HG02588 (cell line): ENCODE measurements at regions not wholly inside any gene's neighbourhood (a gene's known extent, or its start where the extent isn't known, plus 50 kb on each side); places are given as distances from the start of the nearest gene placed in this dataset.

Source experiments
- ATAC-seq: cut with Tn5 transposase; IDR thresholded peaks from one replicate; pipeline ENCODE4 v1.9.1; 2021; ENCODE audit warnings: mild to moderate bottlenecking, moderate library complexity; ENCODE audit not compliant: unreplicated experiment

GRCh38 chr19:29395111-29395733 is 130.6 kb upstream of the VSTM2B start:
- no peak for ATAC-seq

DNA sequence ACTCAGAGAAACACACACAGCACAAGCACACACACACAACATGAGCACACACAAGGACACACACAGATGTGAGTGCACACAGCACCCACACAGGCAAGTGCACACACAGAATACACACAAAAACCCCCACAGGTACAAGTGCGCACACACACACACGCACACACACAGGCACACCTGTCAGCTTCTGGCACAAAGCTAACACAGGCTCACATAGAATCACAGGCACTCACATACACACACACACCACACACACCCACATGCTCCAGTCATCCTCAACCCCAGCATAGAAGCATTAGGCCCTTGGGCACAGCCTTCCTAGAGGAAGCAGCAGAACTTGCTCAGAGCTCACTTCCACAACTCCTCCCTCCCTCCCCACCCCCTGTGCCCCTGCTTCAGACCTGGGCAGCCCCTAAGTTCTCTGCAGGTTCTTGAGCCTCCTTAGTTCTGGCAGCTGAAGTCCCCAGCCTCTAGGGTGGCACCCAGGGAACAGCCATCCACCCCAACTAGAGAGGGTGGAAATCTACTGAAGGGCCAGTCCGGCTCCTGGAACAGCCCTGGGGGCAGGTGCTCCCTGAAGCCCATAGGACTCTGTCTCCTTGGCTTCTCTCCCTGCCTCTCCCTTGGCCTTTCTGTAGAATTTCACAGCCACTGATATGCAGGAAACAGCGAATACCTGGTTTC is 129.9 kb upstream of the VSTM2B start:
- no peak for ATAC-seq

GRCh38 chr19:29396925-29397324 is 128.9 kb upstream of the VSTM2B start:
- no peak for ATAC-seq

DNA sequence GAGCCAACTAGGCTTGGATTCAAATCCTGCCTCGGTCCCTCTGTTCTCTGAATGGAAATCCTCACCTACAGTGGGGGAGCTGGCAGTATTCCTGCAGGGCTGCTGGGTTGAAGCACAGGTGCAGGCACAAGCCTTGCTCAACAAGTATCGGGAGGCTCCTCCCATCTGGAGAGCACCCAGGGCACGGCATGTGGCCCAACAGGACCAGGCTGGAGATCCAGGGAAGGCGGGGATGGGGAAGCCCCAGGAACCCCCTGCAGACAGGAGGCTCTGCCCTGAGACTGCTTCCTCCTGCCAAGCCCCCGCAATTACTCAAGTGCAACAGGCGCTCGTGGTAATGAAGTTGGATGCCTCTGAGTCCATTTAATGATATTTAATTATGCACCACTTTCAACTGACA is 128.0 kb upstream of the VSTM2B start:
- no peak for ATAC-seq

GRCh38 chr19:29399804-29400203 is 126.0 kb upstream of the VSTM2B start:
- no peak for ATAC-seq

DNA sequence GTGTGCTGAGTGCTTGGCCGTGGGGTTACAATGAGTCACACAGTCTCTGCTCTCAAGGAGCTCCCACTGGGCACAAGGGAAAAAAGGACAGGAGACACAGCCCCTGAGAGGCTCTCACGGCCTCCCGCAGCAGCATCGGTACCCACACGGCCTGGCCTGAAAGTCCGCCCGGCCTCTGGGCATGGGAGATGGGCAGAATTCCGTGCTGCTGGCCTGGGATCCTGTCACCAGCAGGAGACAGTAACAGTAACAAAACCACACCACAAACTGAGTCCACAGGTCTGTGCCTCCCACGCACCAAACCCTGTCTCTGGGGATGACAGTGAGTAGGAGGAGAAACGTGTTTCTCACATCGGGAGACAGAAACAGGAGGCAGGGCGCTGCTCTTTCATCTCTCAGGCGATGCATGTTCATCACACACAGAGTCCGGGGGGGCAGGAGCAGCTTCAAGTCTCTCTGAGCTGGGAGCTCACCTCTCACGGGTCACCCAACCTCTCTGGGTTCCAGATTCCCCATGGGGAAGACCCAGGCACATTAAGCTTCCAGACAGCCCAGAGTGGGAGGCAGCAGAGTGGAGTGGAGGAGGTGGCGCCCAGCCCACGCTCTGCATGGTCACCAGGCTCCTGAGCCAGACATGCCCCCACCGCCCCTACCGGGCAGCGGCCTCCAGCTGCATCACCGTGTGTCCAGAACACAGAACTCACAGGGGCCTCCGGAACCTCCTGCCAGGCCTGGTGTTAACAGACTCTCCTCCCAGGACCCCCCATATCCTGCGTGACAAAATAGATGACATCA is 124.7 kb upstream of the VSTM2B start:
- no peak for ATAC-seq

- no peak for ATAC-seq
Observed at GRCh38 chr19:29401712-29402421, 123.9 kb upstream of the VSTM2B start.

GRCh38 chr19:29402563-29402962 is 123.2 kb upstream of the VSTM2B start:
- ATAC-seq: no peak

DNA sequence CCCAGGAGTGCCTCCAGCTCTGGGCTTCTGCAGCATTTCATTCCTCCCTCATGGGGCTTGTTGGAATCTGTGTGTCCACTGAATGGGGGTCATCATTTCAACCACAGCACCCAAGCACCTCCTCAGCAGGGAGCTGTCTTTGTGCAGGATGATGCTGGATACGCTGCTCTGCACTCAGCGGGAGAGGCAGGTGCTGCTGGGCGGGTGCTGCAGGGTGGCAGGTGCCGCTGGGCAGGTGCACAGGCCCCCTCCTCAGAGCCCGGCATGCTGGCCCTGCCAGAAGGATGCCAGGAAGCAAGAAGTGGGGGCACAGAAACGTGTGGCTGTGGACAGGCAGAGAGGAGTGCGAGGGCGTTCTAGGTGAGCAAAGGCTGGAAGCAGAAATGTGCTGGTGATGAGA is 121.8 kb upstream of the VSTM2B start:
- no peak for ATAC-seq

DNA sequence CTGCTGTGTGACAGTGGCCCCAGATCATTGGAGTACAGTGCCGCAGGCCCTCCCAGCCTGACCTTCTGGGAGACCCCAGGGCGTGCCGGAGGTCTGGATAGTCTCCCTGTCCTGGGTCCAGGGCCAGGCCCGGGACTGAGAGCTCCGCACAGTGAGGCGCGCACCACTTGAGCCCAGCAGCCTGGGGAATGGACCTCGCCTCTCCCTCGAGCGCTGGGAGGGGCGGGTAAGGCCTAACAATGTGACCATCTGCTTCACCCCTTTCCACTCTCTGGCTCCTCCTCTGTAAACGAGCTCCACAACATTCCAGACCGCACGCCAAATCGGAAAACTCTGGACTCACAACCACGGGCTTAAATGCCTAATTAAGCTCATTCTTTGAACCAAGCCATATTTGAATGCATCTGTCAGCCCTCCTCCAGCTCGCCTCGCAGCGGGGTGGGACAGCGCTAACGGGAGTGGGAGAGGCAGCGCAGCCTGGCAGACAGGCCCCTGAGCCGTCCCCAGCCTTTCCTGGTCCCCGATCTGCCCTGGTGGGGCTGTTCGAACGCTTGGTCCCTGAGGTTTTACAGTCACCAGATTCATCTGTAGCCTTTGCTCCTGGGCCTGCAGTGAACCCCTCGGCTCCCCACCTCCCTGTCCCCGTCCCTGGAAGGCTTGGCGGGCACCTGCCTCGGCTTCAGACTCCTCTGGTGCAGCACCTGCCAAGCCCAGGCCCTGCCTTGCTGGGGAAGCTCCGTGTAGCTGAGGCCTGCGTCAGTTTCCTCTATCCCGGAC is 120.7 kb upstream of the VSTM2B start:
- no peak for ATAC-seq

DNA sequence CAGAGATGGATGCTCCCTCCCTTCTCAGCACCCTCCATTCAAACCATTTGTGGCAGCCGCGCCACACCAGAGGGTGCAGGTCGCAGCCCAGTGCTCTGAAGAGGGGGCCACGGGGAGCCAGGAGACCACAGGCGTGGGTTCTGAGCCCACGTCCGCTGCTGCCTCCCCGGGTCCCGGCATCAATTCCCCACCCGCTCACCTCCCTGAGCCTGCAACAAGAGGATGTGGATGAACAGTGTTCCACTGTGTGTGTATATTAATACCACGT is 120.1 kb upstream of the VSTM2B start:
- no peak for ATAC-seq

DNA sequence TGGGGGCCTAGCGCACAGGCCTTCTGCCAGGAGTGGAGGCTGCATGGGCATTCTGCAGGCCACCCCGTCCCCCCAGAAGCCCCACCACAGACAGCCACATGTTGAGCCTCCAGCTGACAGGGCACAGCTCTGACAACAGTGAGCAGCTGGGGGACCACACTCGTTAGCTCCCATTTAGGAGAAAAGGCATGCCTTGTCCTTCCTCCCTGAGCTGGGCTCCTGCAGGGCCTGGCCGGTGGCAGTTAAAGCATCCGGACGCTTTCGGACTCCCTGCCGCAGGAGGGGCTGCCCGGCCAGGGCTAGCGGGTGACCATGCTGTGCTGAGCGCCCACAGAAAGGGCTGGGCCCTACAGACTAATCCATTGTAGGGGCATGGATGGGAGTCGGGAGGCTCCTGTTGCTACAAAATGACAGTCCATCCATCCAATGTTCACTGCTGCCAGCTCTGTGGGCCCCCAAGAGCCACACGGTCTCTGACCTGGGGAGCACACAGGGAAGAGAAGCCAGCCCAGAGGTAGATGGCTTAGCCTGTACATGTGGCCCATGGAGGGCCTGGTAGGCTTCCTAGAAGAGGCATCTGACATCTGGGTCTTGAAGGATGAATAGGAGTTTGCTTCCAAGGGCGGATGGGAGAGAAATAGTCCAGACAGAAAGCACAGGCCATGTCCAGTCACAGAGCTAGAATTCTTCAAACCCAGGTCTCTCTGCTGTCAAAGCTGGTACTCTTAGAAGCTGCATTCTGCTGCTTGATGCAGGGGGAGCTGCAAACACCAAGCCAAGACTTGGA is 116.5 kb upstream of the VSTM2B start:
- ATAC-seq: no peak

DNA sequence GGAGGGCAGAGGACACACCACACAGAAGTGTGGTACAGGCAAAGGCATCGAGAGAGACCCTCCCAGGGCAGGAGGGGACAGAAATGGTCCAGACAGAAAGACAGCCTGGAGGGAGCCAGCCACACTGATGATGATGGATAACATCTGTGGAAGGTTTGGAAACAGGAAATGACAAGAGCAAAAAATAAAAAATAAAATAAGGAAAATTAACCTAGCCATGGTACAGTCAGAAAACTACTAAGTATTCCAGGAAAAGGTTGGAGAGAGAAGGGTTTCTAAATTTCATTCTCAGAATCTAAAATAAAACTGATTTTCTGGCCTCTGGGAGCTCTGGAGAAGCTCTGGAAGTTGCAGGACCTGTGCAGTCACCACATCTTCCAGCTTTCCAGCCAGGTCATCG is 115.2 kb upstream of the VSTM2B start:
- no peak for ATAC-seq

DNA sequence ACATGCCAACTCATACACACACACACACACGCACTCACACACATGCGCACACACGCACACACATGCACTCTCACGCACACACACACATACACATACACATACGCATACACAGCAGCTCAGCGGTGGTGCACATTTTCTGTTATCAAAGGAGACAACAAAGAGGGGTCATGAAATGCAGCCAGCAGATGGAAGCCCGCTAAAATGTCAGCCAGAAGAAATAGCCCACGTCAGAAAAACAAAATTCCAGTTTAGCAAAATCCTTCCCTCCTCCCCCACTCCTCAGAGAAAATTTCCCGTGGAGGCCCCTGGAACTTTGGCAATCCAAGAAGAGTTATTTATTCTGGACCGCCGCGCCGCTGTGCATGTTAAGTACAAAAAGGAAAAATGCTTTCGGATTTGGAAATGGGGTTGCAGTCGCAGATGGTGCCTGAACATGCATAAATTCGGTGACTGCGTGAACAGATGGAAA is 114.6 kb upstream of the VSTM2B start:
- no peak for ATAC-seq

- no peak for ATAC-seq
Observed at GRCh38 chr19:29413435-29413834, 112.4 kb upstream of the VSTM2B start.

- ATAC-seq: no peak
Observed at GRCh38 chr19:29415507-29415906, 110.3 kb upstream of the VSTM2B start.

DNA sequence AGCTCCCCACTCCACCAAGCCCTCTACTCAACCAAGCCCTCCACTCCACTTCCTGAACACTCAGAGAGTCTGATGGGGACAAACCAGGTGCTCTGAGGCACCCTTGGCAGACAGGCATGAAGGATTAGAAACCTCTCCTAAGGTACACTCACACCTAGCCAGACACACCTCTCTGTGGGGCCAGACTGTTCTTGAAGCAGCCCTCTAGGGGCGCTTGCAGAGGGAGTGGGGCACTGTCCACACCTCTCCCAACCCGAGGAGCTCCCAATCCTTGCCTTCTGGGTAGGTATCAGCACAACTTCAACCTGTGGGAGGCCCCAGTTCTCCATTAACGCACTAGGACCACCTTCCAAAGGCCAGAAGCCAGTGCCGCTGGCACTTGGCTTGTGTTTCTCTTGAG is 108.7 kb upstream of the VSTM2B start:
- ATAC-seq: no peak

DNA sequence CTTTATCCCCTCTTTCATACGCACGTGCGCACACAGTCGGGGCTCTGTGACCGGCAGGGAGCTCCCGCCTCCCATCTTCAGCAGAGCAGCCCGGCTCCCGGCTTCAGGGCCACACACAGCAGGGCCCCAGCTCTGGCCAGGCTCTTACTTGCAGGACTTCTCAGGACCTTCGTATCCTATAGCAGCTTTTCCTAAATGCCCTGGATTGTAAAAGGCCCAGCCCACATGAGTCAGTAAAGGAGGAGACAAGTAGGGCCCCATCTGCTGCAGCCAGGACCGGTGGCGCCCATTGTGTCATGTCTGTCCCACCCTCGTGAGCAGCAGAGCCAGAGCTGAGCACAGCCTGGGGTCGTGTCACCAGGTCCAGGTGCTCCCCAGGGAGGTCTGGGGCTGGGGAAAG is 107.6 kb upstream of the VSTM2B start:
- ATAC-seq: no peak

DNA sequence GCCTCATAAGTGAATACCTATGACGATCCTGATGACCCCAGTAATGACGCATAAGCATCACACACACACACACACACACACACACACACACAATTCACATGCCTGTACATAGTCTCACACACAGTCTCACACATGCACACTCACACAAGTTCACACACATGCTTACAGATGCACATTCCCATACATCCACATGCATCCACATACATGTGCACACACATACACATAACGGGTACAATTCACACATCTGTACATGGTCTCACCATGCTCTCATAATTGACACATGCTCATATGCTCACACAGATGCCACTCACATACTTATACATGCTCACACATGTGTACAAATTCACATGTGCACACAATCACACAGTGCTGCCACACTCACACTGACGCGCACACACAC is 105.7 kb upstream of the VSTM2B start:
- ATAC-seq: no peak
